ENCODE measurements at regions not wholly inside any gene's neighbourhood (a gene's known extent, or its start where the extent isn't known, plus 50 kb on each side); places are given as distances from the start of the nearest gene placed in this dataset.

DNA sequence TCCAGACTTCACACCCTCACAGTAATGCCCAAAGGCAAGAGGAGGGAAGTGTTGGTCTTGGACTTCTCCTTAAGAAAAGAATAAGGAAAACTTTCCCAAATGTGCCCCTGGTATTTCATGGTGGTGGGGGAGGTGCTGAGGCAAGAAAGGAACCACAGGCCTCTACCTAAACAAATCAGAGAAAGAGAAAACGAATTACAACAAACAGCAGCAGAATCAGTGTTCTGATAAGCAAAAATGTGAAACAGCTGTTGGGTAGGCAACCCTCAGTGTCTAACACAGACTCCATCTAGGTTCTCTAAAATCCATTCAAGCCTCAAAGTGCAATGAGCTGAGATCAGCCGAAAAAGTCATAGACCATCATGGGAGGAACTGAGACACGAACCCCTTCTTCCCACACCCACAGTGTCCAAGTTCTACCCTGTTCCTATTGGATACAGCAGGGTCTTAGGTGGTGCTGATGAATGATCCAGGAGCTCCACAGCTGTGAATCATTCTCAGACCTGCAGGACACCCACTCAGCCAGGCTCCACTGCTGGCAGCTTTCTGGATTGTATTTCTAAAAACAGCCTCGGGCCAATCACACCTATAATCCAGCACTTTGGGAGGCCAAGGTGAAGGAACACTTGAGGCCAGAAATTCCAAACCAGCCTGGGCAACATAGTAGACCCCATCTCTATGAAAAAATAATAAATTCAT is 149.1 kb downstream of the PLPP3 start:
- no peak for DNase-seq
- Mint-ChIP-seq H3K4me3 (no peak overlapping the region), H3K4me1 (ENCODE audit: low read depth) (no peaks in the 10 kb centered on the region), H3K27ac (no peak overlapping the region), H3K36me3 (ENCODE audit: insufficient read depth in 2 of 2) (no peaks in the 10 kb centered on the region), H3K9me3 (peaks cover 0 to 2% of the 10 kb centered on the region in 2 donors), H3K27me3 (ENCODE audit: low read depth) (no peaks in the 10 kb centered on the region)
- no peak for ATAC-seq (replicated peaks in 1 of 2)

DNA sequence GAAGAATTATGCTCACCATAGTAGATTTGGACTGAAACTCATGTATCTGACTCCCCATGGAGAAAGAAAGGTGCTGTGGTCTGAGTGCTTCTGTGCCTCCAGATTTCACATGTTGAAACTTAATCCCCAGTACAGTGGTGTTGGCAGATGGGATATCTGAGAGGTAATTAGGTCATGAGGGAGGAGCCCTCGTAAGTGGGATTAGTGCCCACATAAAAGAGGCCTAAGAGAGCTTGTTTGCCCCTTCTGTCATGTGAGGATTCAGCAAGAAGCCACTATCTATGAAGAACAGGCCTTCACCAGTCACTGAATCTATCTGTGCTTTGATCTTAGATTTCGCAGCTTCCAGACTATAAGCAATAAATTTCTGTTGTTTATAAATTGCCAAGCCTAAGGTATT is 150.1 kb downstream of the PLPP3 start:
- H3K27me3 Mint-ChIP-seq (ENCODE audit: low read depth): no peaks in the 10 kb centered on the region
- ATAC-seq (replicated peaks in 1 of 2): no peak

DNA sequence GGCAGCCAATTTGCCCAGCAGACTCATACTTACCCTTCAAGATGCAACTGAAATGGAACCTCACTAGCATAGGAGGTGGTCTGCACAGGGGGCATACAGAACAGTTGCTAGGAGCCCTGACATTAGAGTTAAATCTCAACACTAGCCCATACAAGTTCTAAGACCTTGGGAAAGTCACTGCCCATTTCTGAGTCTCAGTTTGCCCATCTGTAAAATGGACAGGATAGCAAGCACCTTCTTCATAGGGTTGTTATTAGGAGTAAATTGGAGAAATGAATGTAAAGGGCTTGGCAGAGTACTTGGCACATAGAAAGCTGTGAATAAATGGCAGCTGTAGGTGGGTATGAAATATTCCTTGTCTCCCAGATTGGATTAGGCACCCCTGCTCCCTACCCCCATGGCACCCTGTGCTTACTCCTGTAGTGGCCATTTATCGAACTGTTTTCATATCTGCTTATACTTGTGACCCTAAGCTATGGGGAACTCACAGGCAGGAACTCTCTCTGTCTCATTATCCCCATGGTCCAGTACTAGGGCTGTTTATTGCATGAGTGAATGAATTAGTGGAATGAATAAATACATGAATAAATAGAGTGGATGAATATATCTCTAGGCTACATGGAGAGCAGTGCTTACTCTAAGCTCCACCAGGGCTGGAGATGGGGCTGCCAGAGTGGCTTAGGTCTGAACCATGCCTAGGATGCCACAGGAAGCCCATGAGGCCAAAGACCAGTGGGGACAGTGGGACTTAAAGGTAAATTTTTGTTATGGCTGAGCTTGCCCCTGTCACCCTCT is 152.6 kb downstream of the PLPP3 start:
- H3K36me3 Mint-ChIP-seq (ENCODE audit: insufficient read depth in 2 of 2): no peaks in the 10 kb centered on the region
- H3K4me1 Mint-ChIP-seq (ENCODE audit: low read depth): no peaks in the 10 kb centered on the region
- H3K4me3 Mint-ChIP-seq: no peak overlapping the region

More for the DNA sequence above, 150.1 kb downstream of the PLPP3 start:
- no peak for DNase-seq
- Mint-ChIP-seq H3K27ac (no peak overlapping the region), H3K36me3 (ENCODE audit: insufficient read depth in 2 of 2) (no peaks in the 10 kb centered on the region), H3K4me3 (no peak overlapping the region), H3K4me1 (ENCODE audit: low read depth) (no peaks in the 10 kb centered on the region), H3K9me3 (peaks cover 0 to 2% of the 10 kb centered on the region in 2 donors)

DNA sequence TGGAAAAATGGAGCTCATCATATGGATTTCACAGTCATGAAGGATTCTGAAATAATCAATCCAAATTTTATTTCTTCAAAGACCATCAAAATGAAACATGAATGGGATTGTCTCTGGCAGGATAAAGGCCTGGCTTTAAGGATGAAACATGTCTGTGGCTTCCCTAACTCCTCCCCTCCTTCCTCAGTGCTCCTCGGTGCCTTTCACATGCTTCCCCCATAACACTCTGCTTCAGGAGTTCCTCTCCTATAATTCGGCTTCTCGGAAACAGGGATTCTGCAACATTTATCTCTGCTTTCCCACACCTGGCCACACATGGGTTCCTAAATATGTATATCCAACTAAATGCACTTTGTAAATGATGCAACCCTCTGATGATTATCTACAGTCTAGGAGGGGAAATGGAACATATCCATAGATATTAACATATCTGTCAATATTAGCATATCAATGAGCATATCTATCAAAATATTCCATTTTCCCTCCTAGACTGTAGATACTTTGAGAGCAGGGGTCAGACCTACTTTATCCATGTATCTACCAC is 153.8 kb downstream of the PLPP3 start:
- H3K27me3 Mint-ChIP-seq (ENCODE audit: low read depth): no peaks in the 10 kb centered on the region
- H3K9me3 Mint-ChIP-seq: no peaks in the 10 kb centered on the region
- H3K27ac Mint-ChIP-seq: no peak overlapping the region
- H3K36me3 Mint-ChIP-seq (ENCODE audit: insufficient read depth in 2 of 2): no peaks in the 10 kb centered on the region
- H3K4me3 Mint-ChIP-seq: no peak overlapping the region
- ATAC-seq (replicated peaks in 1 of 2) (no peak), DNase-seq (no peak)
- no peaks in the 10 kb centered on the region for H3K4me1 Mint-ChIP-seq (ENCODE audit: low read depth)

More for the DNA sequence above, 152.6 kb downstream of the PLPP3 start:
- ATAC-seq (replicated peaks in 1 of 2): no peak
- Mint-ChIP-seq H3K27ac (no peak overlapping the region), H3K9me3 (no peaks in the 10 kb centered on the region), H3K27me3 (ENCODE audit: low read depth) (no peaks in the 10 kb centered on the region)
- DNase-seq: no peak

DNA sequence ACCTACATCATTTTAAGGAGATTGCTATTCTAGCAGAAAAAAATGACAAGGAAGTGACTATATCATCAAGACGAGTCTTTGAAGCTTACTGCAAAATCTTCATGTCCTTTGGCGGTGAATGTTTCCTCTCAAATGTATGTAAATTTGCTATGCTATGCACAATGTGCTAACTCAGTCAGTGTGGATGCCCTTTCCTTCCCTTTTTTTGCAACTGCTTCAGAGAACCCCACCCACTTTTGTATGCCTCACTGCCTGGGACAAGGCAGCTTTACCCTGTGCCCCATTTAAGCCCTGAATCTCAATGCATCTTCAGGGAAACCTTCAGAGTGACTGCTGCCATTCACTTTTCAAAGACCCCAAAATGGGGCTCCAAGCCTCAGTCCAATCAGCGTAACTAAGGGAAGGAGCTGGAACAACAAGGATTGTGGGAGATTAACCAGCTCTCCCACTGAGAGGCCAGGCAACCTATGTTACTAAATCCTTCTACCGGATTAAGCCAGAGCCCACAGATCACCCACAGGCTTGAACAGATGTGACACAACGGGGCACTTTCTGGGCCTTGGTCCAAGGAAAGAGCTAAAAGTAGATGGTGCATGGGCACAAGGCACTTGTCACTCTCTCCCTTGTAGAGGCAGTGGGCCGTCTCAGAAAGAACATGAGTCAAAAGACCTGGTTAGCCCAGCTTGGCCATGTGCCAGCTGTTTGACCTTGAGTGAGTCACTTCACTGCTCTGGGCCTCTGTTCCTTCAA is 154.4 kb downstream of the PLPP3 start:
- Mint-ChIP-seq H3K4me3 (no peak overlapping the region), H3K36me3 (ENCODE audit: insufficient read depth in 2 of 2) (no peaks in the 10 kb centered on the region), H3K27ac (no peak overlapping the region), H3K27me3 (ENCODE audit: low read depth) (no peaks in the 10 kb centered on the region), H3K9me3 (no peaks in the 10 kb centered on the region), H3K4me1 (ENCODE audit: low read depth) (no peaks in the 10 kb centered on the region)
- DNase-seq (no peak), ATAC-seq (replicated peaks in 1 of 2) (no peak)

DNA sequence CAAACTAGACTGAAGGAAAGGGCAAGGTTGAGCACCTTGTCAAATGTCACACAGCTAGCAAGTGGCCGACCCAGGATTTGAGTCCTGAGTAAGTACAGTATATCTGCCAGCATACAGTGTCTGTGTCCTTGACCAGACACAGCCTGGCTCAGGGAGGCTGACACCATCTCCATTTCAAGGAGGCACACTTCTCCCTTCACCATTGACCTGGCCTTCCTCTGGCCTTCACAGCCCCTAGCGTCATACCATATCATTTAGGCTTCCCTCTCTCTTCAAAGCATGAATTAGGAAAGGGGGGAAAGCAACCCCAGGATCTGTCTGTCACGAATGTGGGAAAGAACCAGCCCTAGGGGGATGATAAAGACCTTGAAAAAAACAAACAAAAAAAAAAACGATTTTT is 155.6 kb downstream of the PLPP3 start:
- no peaks in the 10 kb centered on the region for H3K36me3 Mint-ChIP-seq (ENCODE audit: insufficient read depth in 2 of 2)
- DNase-seq (no peak), ATAC-seq (replicated peaks in 1 of 2) (no peak)
- H3K27ac Mint-ChIP-seq: no peak overlapping the region
- H3K4me3 Mint-ChIP-seq: no peak overlapping the region
- no peaks in the 10 kb centered on the region for H3K9me3 Mint-ChIP-seq
- H3K27me3 Mint-ChIP-seq (ENCODE audit: low read depth): no peaks in the 10 kb centered on the region
- H3K4me1 Mint-ChIP-seq (ENCODE audit: low read depth): no peaks in the 10 kb centered on the region

DNA sequence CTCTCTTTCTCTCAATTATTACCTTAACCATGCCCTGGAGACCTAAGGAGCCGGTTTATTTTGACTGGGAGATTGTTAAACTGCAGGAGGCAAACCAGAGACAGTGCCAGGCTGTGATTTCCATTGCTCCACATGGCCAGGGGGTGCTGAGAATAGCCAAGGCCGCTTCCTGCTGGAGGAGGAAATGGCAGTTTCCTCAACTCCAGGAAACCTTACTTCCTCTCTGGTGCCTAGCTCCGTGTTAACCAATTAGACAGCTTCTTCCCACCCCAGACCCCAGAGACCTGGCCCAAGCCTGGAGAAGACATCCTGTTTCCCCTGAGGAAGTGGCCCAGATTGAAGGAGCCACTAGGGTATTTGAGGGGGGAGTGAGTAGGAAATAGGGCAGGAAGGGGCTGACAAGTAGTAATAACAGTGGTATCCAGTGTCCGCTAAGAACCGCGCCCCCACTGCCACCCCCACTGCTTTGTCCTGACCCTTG is 161.2 kb downstream of the PLPP3 start:
- no peak for ATAC-seq (replicated peaks in 1 of 2)
- Mint-ChIP-seq H3K4me3 (no peak overlapping the region), H3K9me3 (peaks cover 0 to 3% of the 10 kb centered on the region in 2 donors), H3K27me3 (ENCODE audit: low read depth) (no peaks in the 10 kb centered on the region), H3K36me3 (ENCODE audit: insufficient read depth in 2 of 2) (no peaks in the 10 kb centered on the region), H3K27ac (no peak overlapping the region), H3K4me1 (ENCODE audit: low read depth) (no peaks in the 10 kb centered on the region)
- no peak for DNase-seq

DNA sequence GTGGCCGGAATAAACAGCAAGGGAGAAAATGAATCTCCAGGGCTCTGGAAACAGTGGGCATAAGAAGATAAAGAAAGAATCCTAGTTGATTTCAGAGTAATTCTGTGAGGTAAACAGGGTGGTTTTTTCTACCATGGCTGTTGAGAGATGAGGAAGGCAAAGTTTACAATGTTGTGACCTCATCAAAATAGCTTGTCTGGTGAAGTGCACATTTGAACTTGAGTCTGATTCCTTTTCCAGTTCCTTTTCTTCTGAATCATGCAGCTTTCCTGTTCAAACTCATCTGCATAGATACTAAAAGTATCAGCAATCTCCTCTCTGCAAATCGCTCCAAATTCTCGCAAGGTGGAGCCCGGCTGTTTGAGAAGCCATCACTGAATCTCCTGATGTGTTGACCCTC is 161.7 kb downstream of the PLPP3 start:
- H3K27ac Mint-ChIP-seq: no peak overlapping the region
- H3K9me3 Mint-ChIP-seq: peaks cover 0 to 3% of the 10 kb centered on the region in 2 donors
- DNase-seq (no peak), ATAC-seq (replicated peaks in 1 of 2) (no peak)
- H3K4me1 Mint-ChIP-seq (ENCODE audit: low read depth): no peaks in the 10 kb centered on the region
- H3K4me3 Mint-ChIP-seq: no peak overlapping the region
- no peaks in the 10 kb centered on the region for H3K36me3 Mint-ChIP-seq (ENCODE audit: insufficient read depth in 2 of 2)
- no peaks in the 10 kb centered on the region for H3K27me3 Mint-ChIP-seq (ENCODE audit: low read depth)

DNA sequence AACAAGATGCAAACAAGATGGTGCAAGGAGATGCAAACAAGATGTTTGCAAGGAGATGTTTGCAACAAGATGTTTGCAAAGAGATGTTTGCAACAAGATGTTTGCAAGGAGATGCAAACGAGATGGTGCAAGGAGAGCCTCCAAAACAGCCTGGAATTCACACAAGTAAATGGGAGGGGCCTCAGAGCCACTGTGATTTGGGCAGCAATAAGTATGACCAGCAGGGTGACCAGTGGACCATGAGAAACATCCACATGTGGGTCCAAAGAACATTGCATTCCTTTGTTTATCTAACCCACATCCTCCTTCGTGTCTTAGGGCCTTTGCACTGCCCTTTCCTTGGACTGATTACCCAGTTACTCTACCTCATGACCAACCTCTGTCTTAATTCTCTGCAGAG is 162.9 kb downstream of the PLPP3 start:
- H3K4me3 Mint-ChIP-seq: no peak overlapping the region
- H3K27ac Mint-ChIP-seq: no peak overlapping the region
- no peaks in the 10 kb centered on the region for H3K4me1 Mint-ChIP-seq (ENCODE audit: low read depth)
- no peaks in the 10 kb centered on the region for H3K36me3 Mint-ChIP-seq (ENCODE audit: insufficient read depth in 2 of 2)
- H3K9me3 Mint-ChIP-seq: peaks cover 0 to 3% of the 10 kb centered on the region in 2 donors
- DNase-seq: no peak
- H3K27me3 Mint-ChIP-seq (ENCODE audit: low read depth): no peaks in the 10 kb centered on the region
- no peak for ATAC-seq (replicated peaks in 1 of 2)

DNA sequence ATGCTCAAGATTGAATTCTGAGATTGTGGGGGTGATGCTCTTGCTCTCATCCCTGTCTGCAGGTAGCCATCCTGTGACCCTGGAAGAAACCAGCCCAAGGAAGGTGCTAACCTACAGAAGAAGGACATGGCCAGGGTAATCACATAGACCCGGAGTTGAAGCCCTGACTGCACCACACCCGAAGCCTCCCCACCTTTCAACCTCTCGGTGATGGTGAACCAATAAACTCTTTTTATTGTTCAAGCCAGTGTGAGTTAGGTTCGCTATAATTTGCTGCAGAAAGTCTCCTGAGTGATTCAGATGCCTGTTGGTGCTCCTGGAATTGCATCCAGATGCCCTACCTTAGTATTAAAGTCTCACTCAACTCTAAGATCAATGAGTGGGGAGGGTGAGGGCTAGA is 163.6 kb downstream of the PLPP3 start:
- H3K27ac Mint-ChIP-seq: no peak overlapping the region
- peaks cover 0 to 3% of the 10 kb centered on the region in 2 donors for H3K9me3 Mint-ChIP-seq
- H3K27me3 Mint-ChIP-seq (ENCODE audit: low read depth): no peaks in the 10 kb centered on the region
- no peaks in the 10 kb centered on the region for H3K4me1 Mint-ChIP-seq (ENCODE audit: low read depth)
- ATAC-seq (replicated peaks in 1 of 2) (no peak), DNase-seq (no peak)
- no peak overlapping the region for H3K4me3 Mint-ChIP-seq
- H3K36me3 Mint-ChIP-seq (ENCODE audit: insufficient read depth in 2 of 2): no peaks in the 10 kb centered on the region

DNA sequence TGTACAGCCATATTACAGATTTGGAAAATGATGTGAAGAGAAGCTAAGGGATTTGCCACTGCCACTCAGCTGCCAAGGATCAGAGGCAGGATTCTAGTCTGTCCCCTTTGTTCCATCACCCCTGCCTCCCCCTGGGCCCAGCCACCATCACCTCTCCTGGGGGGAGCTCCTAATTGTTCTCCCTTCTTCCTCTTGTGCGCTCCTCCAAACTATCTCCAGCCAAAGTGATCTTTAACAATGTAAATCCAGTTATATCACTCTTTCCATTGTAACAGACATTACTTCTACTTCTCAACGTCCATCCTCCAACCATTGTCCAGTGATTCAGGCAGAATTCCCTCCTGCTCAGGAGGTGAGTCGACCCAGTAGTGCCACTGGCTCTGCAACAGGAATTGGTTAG is 164.1 kb downstream of the PLPP3 start:
- Mint-ChIP-seq H3K4me1 (ENCODE audit: low read depth) (no peaks in the 10 kb centered on the region), H3K27me3 (ENCODE audit: low read depth) (no peaks in the 10 kb centered on the region), H3K36me3 (ENCODE audit: insufficient read depth in 2 of 2) (no peaks in the 10 kb centered on the region), H3K9me3 (peaks cover 0 to 3% of the 10 kb centered on the region in 2 donors), H3K27ac (no peak overlapping the region), H3K4me3 (no peak overlapping the region)
- ATAC-seq (replicated peaks in 1 of 2) (no peak), DNase-seq (no peak)

DNA sequence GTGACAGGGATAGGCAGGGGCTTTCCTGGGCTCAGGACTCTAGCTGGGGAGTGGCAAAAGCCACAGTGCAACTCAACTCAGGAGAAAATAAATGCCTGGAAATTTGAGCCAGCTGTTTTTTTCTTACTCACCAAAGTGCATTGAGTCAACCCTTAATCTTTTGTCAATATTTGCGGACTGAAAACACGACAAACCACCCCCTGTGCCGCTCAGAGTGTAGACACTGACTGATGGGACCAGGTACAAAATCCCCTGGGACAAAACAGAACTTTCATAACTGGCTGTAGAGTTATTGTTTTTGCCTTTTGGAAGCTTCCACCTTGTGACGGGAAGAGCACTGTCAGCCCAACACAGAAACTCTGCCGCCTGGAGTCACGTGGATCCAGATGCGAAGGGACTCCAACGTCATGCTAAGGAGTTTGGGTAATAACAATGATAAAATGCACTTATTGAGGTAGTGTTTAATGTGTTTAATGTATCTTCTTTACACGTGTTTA is 164.6 kb downstream of the PLPP3 start:
- ATAC-seq (replicated peaks in 1 of 2) (no peak), DNase-seq (no peak)
- Mint-ChIP-seq H3K27ac (no peak overlapping the region), H3K27me3 (ENCODE audit: low read depth) (no peaks in the 10 kb centered on the region), H3K9me3 (peaks cover 0 to 3% of the 10 kb centered on the region in 2 donors), H3K4me1 (ENCODE audit: low read depth) (no peaks in the 10 kb centered on the region), H3K4me3 (no peak overlapping the region), H3K36me3 (ENCODE audit: insufficient read depth in 2 of 2) (no peaks in the 10 kb centered on the region)

Measured in activated T-cell treated with anti-CD3 and anti-CD28 coated beads, Interleukin-2, amount 50 U/mL, for 72 hours (primary cell).